Esophagus squamous epithelium (tissue), 4 donors: ENCODE measurements at regions not wholly inside any gene's neighbourhood (a gene's known extent, or its start where the extent isn't known, plus 50 kb on each side); places are given as distances from the start of the nearest gene placed in this dataset.

Source experiments
- POLR2A ChIP-seq, 4 donors: fragments of 450-650 bp; IDR thresholded peaks; one replicate each; pipeline ENCODE4 v1.6.1; 2017; ENCODE audit warnings: antibody characterized with exemption in 4 of 4, mild to moderate bottlenecking in 4 of 4, moderate library complexity in 3 of 4
- TF ChIP-seq, protein P1 (sequence below), 6 experiments: fragments of 450-650 bp in 4 of 6; fragments of 200-600 bp in 2 of 6; sonication (generic) in 2 of 6; IDR thresholded peaks; one replicate each; pipeline ENCODE4 v1.5.1; 2016 to 2019; ENCODE audit warnings: antibody characterized with exemption in 6 of 6, mild to moderate bottlenecking in 4 of 6, moderate library complexity in 4 of 6

- TF ChIP-seq, protein P1, sequence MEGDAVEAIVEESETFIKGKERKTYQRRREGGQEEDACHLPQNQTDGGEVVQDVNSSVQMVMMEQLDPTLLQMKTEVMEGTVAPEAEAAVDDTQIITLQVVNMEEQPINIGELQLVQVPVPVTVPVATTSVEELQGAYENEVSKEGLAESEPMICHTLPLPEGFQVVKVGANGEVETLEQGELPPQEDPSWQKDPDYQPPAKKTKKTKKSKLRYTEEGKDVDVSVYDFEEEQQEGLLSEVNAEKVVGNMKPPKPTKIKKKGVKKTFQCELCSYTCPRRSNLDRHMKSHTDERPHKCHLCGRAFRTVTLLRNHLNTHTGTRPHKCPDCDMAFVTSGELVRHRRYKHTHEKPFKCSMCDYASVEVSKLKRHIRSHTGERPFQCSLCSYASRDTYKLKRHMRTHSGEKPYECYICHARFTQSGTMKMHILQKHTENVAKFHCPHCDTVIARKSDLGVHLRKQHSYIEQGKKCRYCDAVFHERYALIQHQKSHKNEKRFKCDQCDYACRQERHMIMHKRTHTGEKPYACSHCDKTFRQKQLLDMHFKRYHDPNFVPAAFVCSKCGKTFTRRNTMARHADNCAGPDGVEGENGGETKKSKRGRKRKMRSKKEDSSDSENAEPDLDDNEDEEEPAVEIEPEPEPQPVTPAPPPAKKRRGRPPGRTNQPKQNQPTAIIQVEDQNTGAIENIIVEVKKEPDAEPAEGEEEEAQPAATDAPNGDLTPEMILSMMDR (IDR thresholded peaks at IDR 0.05), result no peak
- TF ChIP-seq POLR2A (IDR thresholded peaks at IDR 0.05), result no peak
Measured at GRCh38 chr5:82421119-82421518, 143.0 kb upstream of the RPS23 start.
